ENCODE measurements at regions not wholly inside any gene's neighbourhood (a gene's known extent, or its start where the extent isn't known, plus 50 kb on each side); places are given as distances from the start of the nearest gene placed in this dataset.

GRCh38 chr5:111966290-111966689 is 209.3 kb upstream of the NREP start:
- DNase-seq (ENCODE audit: low read depth) (no peak), FAIRE-seq (no peak)
- H4K20me1 ChIP-seq (ENCODE audit: insufficient read depth, low read length) = no peaks in the 10 kb centered on the region
- H3K27me3 Mint-ChIP-seq (ENCODE audit: low read depth, unreplicated experiment) = no peaks in the 10 kb centered on the region
- no peak overlapping the region for H3K4me3 Mint-ChIP-seq (ENCODE audit: unreplicated experiment)
- no peaks in the 10 kb centered on the region for H3K79me2 ChIP-seq (ENCODE audit: insufficient read depth, low read length)
- no peaks in the 10 kb centered on the region for H3K4me1 ChIP-seq (ENCODE audit: insufficient read depth, low read length)
- no peaks in the 10 kb centered on the region for H3K27me3 ChIP-seq (ENCODE audit: insufficient read depth, low read length)
- peaks cover 1% of the 10 kb centered on the region for H3K9me3 Mint-ChIP-seq (ENCODE audit: unreplicated experiment)
- H3K4me3 ChIP-seq (ENCODE audit: insufficient read depth, low read depth, low read length) = no peak overlapping the region
- no peak overlapping the region for H3K4me2 ChIP-seq (ENCODE audit: low read length)
- no peaks in the 10 kb centered on the region for H3K9me3 ChIP-seq (ENCODE audit: insufficient read depth, low read depth, low read length)
- H3K4me1 Mint-ChIP-seq (ENCODE audit: low read depth, unreplicated experiment) = no peaks in the 10 kb centered on the region
- no peak overlapping the region for H2AFZ ChIP-seq (ENCODE audit: low read depth, low read length)
- TF ChIP-seq EZH2 (IDR thresholded peaks at IDR 0.05; ENCODE audit: insufficient read depth, low read length) (no peak), CTCF (IDR thresholded peaks at IDR 0.05; ENCODE audit: insufficient read depth, low read depth, low read length) (no peak)
- H3K27ac ChIP-seq (ENCODE audit: low read depth, low read length) = no peak overlapping the region
- H3K9ac ChIP-seq (ENCODE audit: low read length) = no peak overlapping the region
- H3K36me3 Mint-ChIP-seq (ENCODE audit: low read depth, unreplicated experiment) = no peaks in the 10 kb centered on the region
- no peaks in the 10 kb centered on the region for H3K36me3 ChIP-seq (ENCODE audit: insufficient read depth, low read length)
- no peak overlapping the region for H3K27ac Mint-ChIP-seq (ENCODE audit: unreplicated experiment)

GRCh38 chr5:111963555-111963954 is 206.6 kb upstream of the NREP start:
- Histone ChIP-seq H3K4me1 (ENCODE audit: insufficient read depth, low read length) (no peaks in the 10 kb centered on the region), H3K79me2 (ENCODE audit: insufficient read depth, low read length) (no peaks in the 10 kb centered on the region), H3K9me3 (ENCODE audit: insufficient read depth, low read depth, low read length) (no peaks in the 10 kb centered on the region), H3K4me2 (ENCODE audit: low read length) (no peak overlapping the region), H3K36me3 (ENCODE audit: insufficient read depth, low read length) (no peaks in the 10 kb centered on the region), H3K27me3 (ENCODE audit: insufficient read depth, low read length) (no peaks in the 10 kb centered on the region), H3K4me3 (ENCODE audit: insufficient read depth, low read depth, low read length) (no peak overlapping the region), H3K27ac (ENCODE audit: low read depth, low read length) (no peak overlapping the region), H4K20me1 (ENCODE audit: insufficient read depth, low read length) (no peaks in the 10 kb centered on the region), H3K9ac (ENCODE audit: low read length) (no peak overlapping the region), H2AFZ (ENCODE audit: low read depth, low read length) (no peak overlapping the region)
- FAIRE-seq = no peak
- no peak for DNase-seq (ENCODE audit: low read depth)
- TF ChIP-seq CTCF (IDR thresholded peaks at IDR 0.05; ENCODE audit: insufficient read depth, low read depth, low read length) = no peak
- no peak for TF ChIP-seq EZH2 (IDR thresholded peaks at IDR 0.05; ENCODE audit: insufficient read depth, low read length)
- Mint-ChIP-seq H3K9me3 (ENCODE audit: unreplicated experiment) (peaks cover 1% of the 10 kb centered on the region), H3K4me3 (ENCODE audit: unreplicated experiment) (no peak overlapping the region), H3K36me3 (ENCODE audit: low read depth, unreplicated experiment) (no peaks in the 10 kb centered on the region), H3K27ac (ENCODE audit: unreplicated experiment) (no peak overlapping the region), H3K27me3 (ENCODE audit: low read depth, unreplicated experiment) (no peaks in the 10 kb centered on the region), H3K4me1 (ENCODE audit: low read depth, unreplicated experiment) (peaks cover 3% of the 10 kb centered on the region)

DNA sequence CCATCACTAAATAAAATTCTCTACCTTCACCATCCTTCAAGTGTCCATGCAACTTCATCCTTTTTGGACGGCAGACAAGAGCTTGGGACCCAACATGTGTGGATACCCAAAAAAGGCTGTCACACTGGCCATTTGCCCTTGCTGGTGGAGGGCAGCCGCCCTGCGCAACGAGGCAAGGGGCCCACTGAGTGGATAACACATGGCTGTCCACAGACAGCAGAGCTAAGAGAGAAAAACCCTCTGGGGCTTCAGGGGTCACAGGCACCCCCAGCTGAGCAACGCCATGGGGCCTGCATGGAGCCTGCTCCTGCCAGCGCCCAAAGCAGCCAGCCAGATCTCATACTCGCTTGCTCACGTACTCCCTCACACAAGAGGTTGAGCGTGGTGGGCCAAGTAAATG is 205.9 kb upstream of the NREP start:
- Histone ChIP-seq H3K27ac (ENCODE audit: low read depth, low read length) (no peak overlapping the region), H2AFZ (ENCODE audit: low read depth, low read length) (no peak overlapping the region), H3K27me3 (ENCODE audit: insufficient read depth, low read length) (no peaks in the 10 kb centered on the region), H3K79me2 (ENCODE audit: insufficient read depth, low read length) (no peaks in the 10 kb centered on the region), H4K20me1 (ENCODE audit: insufficient read depth, low read length) (no peaks in the 10 kb centered on the region), H3K36me3 (ENCODE audit: insufficient read depth, low read length) (no peaks in the 10 kb centered on the region), H3K9ac (ENCODE audit: low read length) (no peak overlapping the region), H3K4me3 (ENCODE audit: insufficient read depth, low read depth, low read length) (no peak overlapping the region), H3K4me2 (ENCODE audit: low read length) (no peak overlapping the region), H3K9me3 (ENCODE audit: insufficient read depth, low read depth, low read length) (no peaks in the 10 kb centered on the region), H3K4me1 (ENCODE audit: insufficient read depth, low read length) (no peaks in the 10 kb centered on the region)
- Mint-ChIP-seq H3K4me3 (ENCODE audit: unreplicated experiment) (no peak overlapping the region), H3K4me1 (ENCODE audit: low read depth, unreplicated experiment) (peaks cover 3% of the 10 kb centered on the region), H3K9me3 (ENCODE audit: unreplicated experiment) (peaks cover 1% of the 10 kb centered on the region), H3K36me3 (ENCODE audit: low read depth, unreplicated experiment) (no peaks in the 10 kb centered on the region), H3K27me3 (ENCODE audit: low read depth, unreplicated experiment) (no peaks in the 10 kb centered on the region), H3K27ac (ENCODE audit: unreplicated experiment) (no peak overlapping the region)
- FAIRE-seq (no peak), DNase-seq (ENCODE audit: low read depth) (no peak)
- TF ChIP-seq CTCF (IDR thresholded peaks at IDR 0.05; ENCODE audit: insufficient read depth, low read depth, low read length) = no peak
- TF ChIP-seq EZH2 (IDR thresholded peaks at IDR 0.05; ENCODE audit: insufficient read depth, low read length) = no peak

Measured in astrocyte (in vitro differentiated cells and primary cell).